ENCODE measurements at regions not wholly inside any gene's neighbourhood (a gene's known extent, or its start where the extent isn't known, plus 50 kb on each side); places are given as distances from the start of the nearest gene placed in this dataset.

DNA sequence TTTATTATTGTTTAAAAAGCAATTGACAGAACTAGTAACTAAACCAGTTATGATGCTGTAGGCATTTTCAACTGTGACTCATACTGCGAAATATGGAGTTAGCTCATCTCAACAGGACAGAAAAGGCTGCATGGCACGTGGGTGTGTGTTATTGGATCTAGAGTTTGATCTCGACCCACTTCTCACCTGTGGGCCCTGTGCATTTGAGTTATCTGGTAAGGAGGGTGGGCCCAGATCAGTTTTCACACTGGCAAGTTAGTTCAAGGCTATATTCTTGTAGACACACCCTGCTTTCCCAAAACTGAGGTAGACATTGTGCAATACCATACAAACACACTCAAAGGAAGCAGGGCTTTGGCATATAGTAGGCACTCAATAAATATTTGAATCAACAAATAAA, 71.3 kb upstream of the PRDX6 start:
- FAIRE-seq (no peak), DNase-seq (no peak)
- no peak overlapping the region for H3K27ac ChIP-seq (ENCODE audit: low read depth in 2 of 2, low read length in 2 of 2)
- TF ChIP-seq, protein P1, sequence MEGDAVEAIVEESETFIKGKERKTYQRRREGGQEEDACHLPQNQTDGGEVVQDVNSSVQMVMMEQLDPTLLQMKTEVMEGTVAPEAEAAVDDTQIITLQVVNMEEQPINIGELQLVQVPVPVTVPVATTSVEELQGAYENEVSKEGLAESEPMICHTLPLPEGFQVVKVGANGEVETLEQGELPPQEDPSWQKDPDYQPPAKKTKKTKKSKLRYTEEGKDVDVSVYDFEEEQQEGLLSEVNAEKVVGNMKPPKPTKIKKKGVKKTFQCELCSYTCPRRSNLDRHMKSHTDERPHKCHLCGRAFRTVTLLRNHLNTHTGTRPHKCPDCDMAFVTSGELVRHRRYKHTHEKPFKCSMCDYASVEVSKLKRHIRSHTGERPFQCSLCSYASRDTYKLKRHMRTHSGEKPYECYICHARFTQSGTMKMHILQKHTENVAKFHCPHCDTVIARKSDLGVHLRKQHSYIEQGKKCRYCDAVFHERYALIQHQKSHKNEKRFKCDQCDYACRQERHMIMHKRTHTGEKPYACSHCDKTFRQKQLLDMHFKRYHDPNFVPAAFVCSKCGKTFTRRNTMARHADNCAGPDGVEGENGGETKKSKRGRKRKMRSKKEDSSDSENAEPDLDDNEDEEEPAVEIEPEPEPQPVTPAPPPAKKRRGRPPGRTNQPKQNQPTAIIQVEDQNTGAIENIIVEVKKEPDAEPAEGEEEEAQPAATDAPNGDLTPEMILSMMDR (IDR thresholded peaks at IDR 0.05; ENCODE audit: borderline replicate concordance, extremely low read depth, insufficient read depth): no peak
- no peaks in the 10 kb centered on the region for H3K4me1 ChIP-seq (ENCODE audit: control insufficient read depth in 2 of 3, insufficient read depth in 2 of 3, low read depth in 1 of 3, low read length in 3 of 3)
- H3K9ac ChIP-seq (ENCODE audit: low read length in 3 of 3): no peak overlapping the region
- no peaks in the 10 kb centered on the region for H3K27me3 ChIP-seq (ENCODE audit: control insufficient read depth, insufficient read depth, low read length)
- peaks cover 0 to 3% (median 0%) of the 10 kb centered on the region in 3 donors for H3K36me3 ChIP-seq (ENCODE audit: control insufficient read depth in 2 of 3, insufficient read depth in 3 of 3, low read length in 3 of 3)
- intact Hi-C loops (cut with DNase I): no loop called here
- no peaks in the 10 kb centered on the region for H3K9me3 ChIP-seq (ENCODE audit: control insufficient read depth in 2 of 3, insufficient read depth in 1 of 3, low read length in 3 of 3)
- H3K4me3 ChIP-seq (ENCODE audit: low read length in 3 of 3): no peak overlapping the region

DNA sequence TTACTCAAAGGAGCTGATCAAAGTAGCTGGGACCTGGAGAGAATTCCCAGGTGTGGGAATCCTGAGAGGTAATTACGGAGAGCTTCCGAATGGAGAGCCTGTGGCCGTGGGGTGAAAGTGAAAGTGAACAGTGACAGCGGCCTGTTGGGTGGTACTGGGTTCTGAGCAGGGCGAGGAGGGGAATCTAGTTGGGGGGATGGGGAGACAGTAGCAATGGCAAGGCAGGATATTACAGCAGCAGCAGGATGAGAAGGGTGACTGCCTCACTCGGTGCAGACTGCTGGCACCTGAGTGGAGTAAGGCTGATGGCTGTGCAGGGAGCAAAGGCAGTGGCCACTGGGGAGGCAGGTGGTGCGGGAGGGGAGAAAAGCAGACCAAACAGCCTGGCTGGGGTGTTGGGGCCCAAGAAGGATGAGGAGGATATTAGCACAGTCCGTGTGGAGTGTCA, 70.3 kb upstream of the PRDX6 start:
- no peak for DNase-seq
- no peaks in the 10 kb centered on the region for H3K9me3 ChIP-seq (ENCODE audit: control insufficient read depth in 2 of 3, insufficient read depth in 1 of 3, low read length in 3 of 3)
- intact Hi-C loops (cut with DNase I): no loop called here
- H3K27ac ChIP-seq (ENCODE audit: low read depth in 2 of 2, low read length in 2 of 2): no peak overlapping the region
- no peaks in the 10 kb centered on the region for H3K4me1 ChIP-seq (ENCODE audit: control insufficient read depth in 2 of 3, insufficient read depth in 2 of 3, low read depth in 1 of 3, low read length in 3 of 3)
- H3K36me3 ChIP-seq (ENCODE audit: control insufficient read depth in 2 of 3, insufficient read depth in 3 of 3, low read length in 3 of 3): peaks cover 0 to 3% (median 0%) of the 10 kb centered on the region in 3 donors
- TF ChIP-seq, protein P1 (IDR thresholded peaks at IDR 0.05; ENCODE audit: borderline replicate concordance, extremely low read depth, insufficient read depth): no peak
- H3K9ac ChIP-seq (ENCODE audit: low read length in 3 of 3): no peak overlapping the region
- FAIRE-seq: no peak
- H3K27me3 ChIP-seq (ENCODE audit: control insufficient read depth, insufficient read depth, low read length): no peaks in the 10 kb centered on the region
- H3K4me3 ChIP-seq (ENCODE audit: low read length in 3 of 3): no peak overlapping the region

DNA sequence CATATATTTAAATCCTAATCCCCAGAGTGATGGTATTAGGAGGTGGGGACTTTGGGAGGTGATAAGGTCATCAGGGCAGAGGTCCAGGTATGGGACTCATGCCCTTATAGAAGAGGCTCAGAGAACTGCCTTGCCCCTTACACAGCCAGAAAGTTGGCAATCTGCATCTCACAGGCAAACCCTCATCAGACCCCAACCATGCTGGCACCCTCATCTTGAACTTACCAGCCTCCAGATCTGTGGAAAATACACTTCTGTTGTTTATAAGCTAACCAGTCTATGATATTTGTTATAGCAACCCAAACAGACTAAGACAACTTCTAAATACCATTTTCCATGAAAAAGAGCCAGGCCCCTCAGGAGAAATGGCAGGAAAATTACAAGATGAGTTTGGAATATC, 69.3 kb upstream of the PRDX6 start:
- FAIRE-seq: no peak
- H3K27ac ChIP-seq (ENCODE audit: low read depth in 2 of 2, low read length in 2 of 2): no peak overlapping the region
- intact Hi-C loops (cut with DNase I): no loop called here
- H3K9me3 ChIP-seq (ENCODE audit: control insufficient read depth in 2 of 3, insufficient read depth in 1 of 3, low read length in 3 of 3): no peaks in the 10 kb centered on the region
- no peaks in the 10 kb centered on the region for H3K4me1 ChIP-seq (ENCODE audit: control insufficient read depth in 2 of 3, insufficient read depth in 2 of 3, low read depth in 1 of 3, low read length in 3 of 3)
- DNase-seq: no peak
- peaks cover 0 to 3% (median 0%) of the 10 kb centered on the region in 3 donors for H3K36me3 ChIP-seq (ENCODE audit: control insufficient read depth in 2 of 3, insufficient read depth in 3 of 3, low read length in 3 of 3)
- H3K4me3 ChIP-seq (ENCODE audit: low read length in 3 of 3): no peak overlapping the region
- no peaks in the 10 kb centered on the region for H3K27me3 ChIP-seq (ENCODE audit: control insufficient read depth, insufficient read depth, low read length)
- TF ChIP-seq, protein P1 (IDR thresholded peaks at IDR 0.05; ENCODE audit: borderline replicate concordance, extremely low read depth, insufficient read depth): no peak
- no peak overlapping the region for H3K9ac ChIP-seq (ENCODE audit: low read length in 3 of 3)

DNA sequence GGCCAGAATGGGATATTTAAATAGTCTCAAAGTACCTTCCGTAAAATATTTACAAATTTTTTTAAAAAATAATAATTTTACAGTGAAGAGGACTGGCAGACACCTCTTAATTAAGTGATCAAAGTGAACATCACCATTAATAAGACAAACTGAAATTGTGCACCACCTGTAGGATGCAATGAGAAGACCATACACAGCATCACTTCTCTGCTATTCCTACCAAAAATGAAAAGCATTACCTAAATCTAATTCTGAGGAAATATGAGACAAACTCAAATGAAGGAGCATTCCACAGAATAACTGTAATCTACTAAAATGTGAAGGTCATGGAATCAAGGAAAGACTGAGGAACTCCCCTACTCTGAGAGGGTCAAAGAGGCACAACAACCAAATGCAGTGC, 68.2 kb upstream of the PRDX6 start:
- H3K4me1 ChIP-seq (ENCODE audit: control insufficient read depth in 2 of 3, insufficient read depth in 2 of 3, low read depth in 1 of 3, low read length in 3 of 3): no peaks in the 10 kb centered on the region
- FAIRE-seq: no peak
- intact Hi-C loops (cut with DNase I): no loop called here
- no peak for DNase-seq
- H3K27ac ChIP-seq (ENCODE audit: low read depth in 2 of 2, low read length in 2 of 2): no peak overlapping the region
- H3K27me3 ChIP-seq (ENCODE audit: control insufficient read depth, insufficient read depth, low read length): no peaks in the 10 kb centered on the region
- H3K36me3 ChIP-seq (ENCODE audit: control insufficient read depth in 2 of 3, insufficient read depth in 3 of 3, low read length in 3 of 3): peaks cover 0 to 3% (median 0%) of the 10 kb centered on the region in 3 donors
- TF ChIP-seq, protein P1 (IDR thresholded peaks at IDR 0.05; ENCODE audit: borderline replicate concordance, extremely low read depth, insufficient read depth): no peak
- H3K4me3 ChIP-seq (ENCODE audit: low read length in 3 of 3): no peak overlapping the region
- no peaks in the 10 kb centered on the region for H3K9me3 ChIP-seq (ENCODE audit: control insufficient read depth in 2 of 3, insufficient read depth in 1 of 3, low read length in 3 of 3)
- H3K9ac ChIP-seq (ENCODE audit: low read length in 3 of 3): no peak overlapping the region

Measured in kidney (tissue), 13 donors.